ENCODE measurements at regions not wholly inside any gene's neighbourhood (a gene's known extent, or its start where the extent isn't known, plus 50 kb on each side); places are given as distances from the start of the nearest gene placed in this dataset.

- TF ChIP-seq YY1 (IDR thresholded peaks at IDR 0.05; ENCODE audit: low read depth) = no peak
- no peak for TF ChIP-seq CEBPB (IDR thresholded peaks at IDR 0.05)
- TF ChIP-seq FOXM1 (IDR thresholded peaks at IDR 0.05; ENCODE audit: borderline replicate concordance, low read depth) = no peak
- no peak for TF ChIP-seq TCF12 (IDR thresholded peaks at IDR 0.05; ENCODE audit: low read depth)
- no peak for TF ChIP-seq ZBTB7A (IDR thresholded peaks at IDR 0.05; ENCODE audit: low read depth)
- TF ChIP-seq MAX (IDR thresholded peaks at IDR 0.05) = no peak
- TF ChIP-seq CREB1 (IDR thresholded peaks at IDR 0.05; ENCODE audit: low read depth) = no peak
- no peak for TF ChIP-seq EP300 (IDR thresholded peaks at IDR 0.05; ENCODE audit: borderline replicate concordance)
- no peak for TF ChIP-seq RAD21 (IDR thresholded peaks at IDR 0.05; ENCODE audit: low read depth)
- TF ChIP-seq TAF1 (IDR thresholded peaks at IDR 0.05; ENCODE audit: low read depth) = no peak
- TF ChIP-seq TEAD4 (IDR thresholded peaks at IDR 0.05) = no peak
- no peak for TF ChIP-seq EGR1 (IDR thresholded peaks at IDR 0.05)
- no peak for TF ChIP-seq REST (IDR thresholded peaks at IDR 0.05; ENCODE audit: low read depth)
- TF ChIP-seq USF1 (IDR thresholded peaks at IDR 0.05) = no peak
- no peak for TF ChIP-seq NFIC (IDR thresholded peaks at IDR 0.05)
Observed at GRCh38 chr12:125295550-125295949, 230.3 kb downstream of the AACS start.

DNA sequence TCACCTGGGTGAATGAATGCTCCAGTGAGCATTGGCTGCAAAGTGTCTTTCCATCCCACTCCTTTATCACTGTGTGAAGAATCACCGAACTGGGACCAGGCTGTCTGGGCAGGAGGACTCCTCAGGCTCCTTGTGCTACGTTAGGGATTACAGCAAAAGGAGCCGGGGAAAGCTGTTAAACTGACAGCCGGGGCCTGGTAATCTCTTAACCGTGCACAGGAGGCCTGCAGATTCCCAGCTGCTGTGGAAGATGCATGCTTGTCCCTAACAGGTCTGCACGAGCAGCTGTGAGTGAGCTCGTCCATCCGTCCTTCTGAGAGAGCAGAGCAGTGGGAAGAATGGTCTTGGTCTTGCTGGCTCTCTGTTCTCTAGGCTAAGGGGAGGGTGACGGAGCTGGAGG is 231.5 kb downstream of the AACS start:
- TF ChIP-seq REST (IDR thresholded peaks at IDR 0.05; ENCODE audit: low read depth) (no peak), CEBPB (IDR thresholded peaks at IDR 0.05) (no peak)

- no peak for TF ChIP-seq CEBPB (IDR thresholded peaks at IDR 0.05)
- TF ChIP-seq EGR1 (IDR thresholded peaks at IDR 0.05) = no peak
- TF ChIP-seq RAD21 (IDR thresholded peaks at IDR 0.05; ENCODE audit: low read depth) = no peak
- no peak for TF ChIP-seq CREB1 (IDR thresholded peaks at IDR 0.05; ENCODE audit: low read depth)
- TF ChIP-seq TAF1 (IDR thresholded peaks at IDR 0.05; ENCODE audit: low read depth) = no peak
- no peak for TF ChIP-seq ZBTB7A (IDR thresholded peaks at IDR 0.05; ENCODE audit: low read depth)
- TF ChIP-seq YY1 (IDR thresholded peaks at IDR 0.05; ENCODE audit: low read depth) = no peak
- TF ChIP-seq FOXM1 (IDR thresholded peaks at IDR 0.05; ENCODE audit: borderline replicate concordance, low read depth) = no peak
- no peak for TF ChIP-seq TCF12 (IDR thresholded peaks at IDR 0.05; ENCODE audit: low read depth)
- TF ChIP-seq TEAD4 (IDR thresholded peaks at IDR 0.05) = no peak
- no peak for TF ChIP-seq EP300 (IDR thresholded peaks at IDR 0.05; ENCODE audit: borderline replicate concordance)
Observed at GRCh38 chr12:125299840-125300239, 234.6 kb downstream of the AACS start.

GRCh38 chr12:125300249-125300648 is 235.0 kb downstream of the AACS start:
- no peak for TF ChIP-seq MAX (IDR thresholded peaks at IDR 0.05)
- TF ChIP-seq TAF1 (IDR thresholded peaks at IDR 0.05; ENCODE audit: low read depth) = no peak
- no peak for TF ChIP-seq CEBPB (IDR thresholded peaks at IDR 0.05)
- TF ChIP-seq ZBTB7A (IDR thresholded peaks at IDR 0.05; ENCODE audit: low read depth) = no peak
- no peak for TF ChIP-seq FOXM1 (IDR thresholded peaks at IDR 0.05; ENCODE audit: borderline replicate concordance, low read depth)
- TF ChIP-seq REST (IDR thresholded peaks at IDR 0.05; ENCODE audit: low read depth) = no peak
- no peak for TF ChIP-seq NFIC (IDR thresholded peaks at IDR 0.05)
- no peak for TF ChIP-seq EP300 (IDR thresholded peaks at IDR 0.05; ENCODE audit: borderline replicate concordance)
- TF ChIP-seq TCF12 (IDR thresholded peaks at IDR 0.05; ENCODE audit: low read depth) = no peak
- no peak for TF ChIP-seq TEAD4 (IDR thresholded peaks at IDR 0.05)

GRCh38 chr12:125303337-125303736 is 238.1 kb downstream of the AACS start:
- TF ChIP-seq RAD21 (IDR thresholded peaks at IDR 0.05; ENCODE audit: low read depth) = no peak
- TF ChIP-seq EP300 (IDR thresholded peaks at IDR 0.05; ENCODE audit: borderline replicate concordance) = no peak
- no peak for TF ChIP-seq USF1 (IDR thresholded peaks at IDR 0.05)
- no peak for TF ChIP-seq TEAD4 (IDR thresholded peaks at IDR 0.05)
- TF ChIP-seq TCF12 (IDR thresholded peaks at IDR 0.05; ENCODE audit: low read depth) = no peak
- no peak for TF ChIP-seq ZBTB7A (IDR thresholded peaks at IDR 0.05; ENCODE audit: low read depth)
- TF ChIP-seq MAX (IDR thresholded peaks at IDR 0.05) = no peak
- no peak for TF ChIP-seq CREB1 (IDR thresholded peaks at IDR 0.05; ENCODE audit: low read depth)
- TF ChIP-seq TAF1 (IDR thresholded peaks at IDR 0.05; ENCODE audit: low read depth) = no peak
- no peak for TF ChIP-seq CEBPB (IDR thresholded peaks at IDR 0.05)
- TF ChIP-seq REST (IDR thresholded peaks at IDR 0.05; ENCODE audit: low read depth) = no peak
- no peak for TF ChIP-seq YY1 (IDR thresholded peaks at IDR 0.05; ENCODE audit: low read depth)
- no peak for TF ChIP-seq FOXM1 (IDR thresholded peaks at IDR 0.05; ENCODE audit: borderline replicate concordance, low read depth)
- TF ChIP-seq NFIC (IDR thresholded peaks at IDR 0.05) = no peak
